Esophagus squamous epithelium (tissue), 5 donors: ENCODE measurements at regions not wholly inside any gene's neighbourhood (a gene's known extent, or its start where the extent isn't known, plus 50 kb on each side); places are given as distances from the start of the nearest gene placed in this dataset.

Source experiments
- DNase-seq: peaks from one replicate; lab custom pipeline; 2025; lab: John Stamatoyannopoulos, UW
- H3K27ac ChIP-seq, 4 donors: fragments of 200-600 bp; sonication (generic); one replicate each; pipeline ENCODE4 v1.5.1; 2016 to 2019; ENCODE audit warnings: mild to moderate bottlenecking in 1 of 4
- H3K27me3 ChIP-seq, 4 donors: fragments of 200-600 bp; sonication (generic); 1 replicate in 3 of 4; 2 replicates in 1 of 4; pipeline versions ENCODE4 v1.5.1 to v1.6.0; 2017 to 2021; ENCODE audit warnings: antibody characterized with exemption in 1 of 4
- H3K36me3 ChIP-seq, 3 donors: fragments of 200-600 bp; sonication (generic); one replicate each; pipeline ENCODE4 v1.5.1; 2016 to 2019
- H3K4me1 ChIP-seq, 3 donors: fragments of 200-600 bp; sonication (generic); one replicate each; pipeline ENCODE4 v1.5.1; 2017 to 2019
- H3K4me3 ChIP-seq, 4 donors: fragments of 200-600 bp; sonication (generic); 1 replicate in 3 of 4; 2 replicates in 1 of 4; pipeline ENCODE4 v1.5.1; 2016 to 2019; ENCODE audit warnings: mild to moderate bottlenecking in 2 of 4, moderate library complexity in 1 of 4
- H3K9me3 ChIP-seq, 3 donors: fragments of 200-600 bp; sonication (generic); one replicate each; pipeline ENCODE4 v1.5.1; 2016 to 2019
- CTCF ChIP-seq, 6 experiments: fragments of 450-650 bp in 4 of 6; fragments of 200-600 bp in 2 of 6; sonication (generic) in 2 of 6; IDR thresholded peaks; one replicate each; pipeline ENCODE4 v1.5.1; 2016 to 2019; ENCODE audit warnings: antibody characterized with exemption in 6 of 6, mild to moderate bottlenecking in 4 of 6, moderate library complexity in 4 of 6
- POLR2A ChIP-seq, 4 donors: fragments of 450-650 bp; IDR thresholded peaks; one replicate each; pipeline ENCODE4 v1.6.1; 2017; ENCODE audit warnings: antibody characterized with exemption in 4 of 4, mild to moderate bottlenecking in 4 of 4, moderate library complexity in 3 of 4
- WGBS, 2 donors: methylation state at CpG; one replicate each; pipeline ENCODE4 v1.1.5; 2018; 5-methylcytosine and 5-hydroxymethylcytosine counted together
- intact Hi-C: fragments of 100-400 bp; cut with DNase I; formaldehyde crosslinking; loops from one replicate; pipeline ENCODE4 v1.15.0; 2022
- donor health status: DM: yes; HTN: yes; CAD: no.

- Histone ChIP-seq H3K9me3 (no peaks in the 10 kb centered on the region), H3K36me3 (no peaks in the 10 kb centered on the region), H3K27ac (no peak overlapping the region), H3K4me1 (peaks cover 0 to 3% (median 0%) of the 10 kb centered on the region in 3 donors), H3K4me3 (no peak overlapping the region), H3K27me3 (no peaks in the 10 kb centered on the region)
- no peak for TF ChIP-seq CTCF (IDR thresholded peaks at IDR 0.05)
- no peak for TF ChIP-seq POLR2A (IDR thresholded peaks at IDR 0.05)
- intact Hi-C loops, result no loop called here
- WGBS, 2 donors, result 61 to 84% methylated on average over 3 of the region's 3 CpGs
- no peak for DNase-seq
Measured at GRCh38 chr13:80054806-80055205, 286.1 kb downstream of the SPRY2 start.

- no peak for TF ChIP-seq CTCF (IDR thresholded peaks at IDR 0.05)
- no peak for TF ChIP-seq POLR2A (IDR thresholded peaks at IDR 0.05)
- Histone ChIP-seq H3K9me3 (no peaks in the 10 kb centered on the region), H3K27ac (no peak overlapping the region), H3K4me3 (no peak overlapping the region), H3K36me3 (no peaks in the 10 kb centered on the region), H3K4me1 (peaks cover 0 to 19% (median 0%) of the 10 kb centered on the region in 3 donors), H3K27me3 (no peaks in the 10 kb centered on the region)
- intact Hi-C loops, result no loop called here
- no peak for DNase-seq
Measured at GRCh38 chr13:80052286-80052685, 288.6 kb downstream of the SPRY2 start.

GRCh38 chr13:80050252-80050651 lies 290.7 kb downstream of the SPRY2 start:
- H3K27ac ChIP-seq, result no peak overlapping the region
- no peaks in the 10 kb centered on the region for H3K9me3 ChIP-seq
- DNase-seq, result no peak
- intact Hi-C loops, result no loop called here
- no peak for TF ChIP-seq CTCF (IDR thresholded peaks at IDR 0.05)
- TF ChIP-seq POLR2A (IDR thresholded peaks at IDR 0.05), result no peak
- no peaks in the 10 kb centered on the region for H3K36me3 ChIP-seq
- H3K4me1 ChIP-seq, result peaks cover 0 to 19% (median 0%) of the 10 kb centered on the region in 3 donors
- H3K27me3 ChIP-seq, result no peaks in the 10 kb centered on the region
- H3K4me3 ChIP-seq, result no peak overlapping the region
- WGBS, 2 donors, result 92 to 96% methylated on average over 1 of the region's 1 CpG

- peak; percentile 4 for DNase-seq
- Histone ChIP-seq H3K9me3 (no peaks in the 10 kb centered on the region), H3K27me3 (no peaks in the 10 kb centered on the region), H3K4me3 (no peak overlapping the region), H3K4me1 (peaks cover 0 to 19% (median 0%) of the 10 kb centered on the region in 3 donors), H3K36me3 (no peaks in the 10 kb centered on the region), H3K27ac (no peak overlapping the region)
- intact Hi-C loops, result no loop called here
- no peak for TF ChIP-seq CTCF (IDR thresholded peaks at IDR 0.05)
- 2 to 4% methylated on average over 7 of the region's 7 CpGs for WGBS, 2 donors
Measured at GRCh38 chr13:80048802-80049201, 292.1 kb downstream of the SPRY2 start.

- 83 to 85% methylated on average over 1 of the region's 1 CpG for WGBS, 2 donors
- H3K27ac ChIP-seq, result no peak overlapping the region
Measured at GRCh38 chr13:80048030-80048429, 292.9 kb downstream of the SPRY2 start.

More at GRCh38 chr13:80048030-80048429, 292.9 kb downstream of the SPRY2 start:
- H3K4me3 ChIP-seq, result no peak overlapping the region
- intact Hi-C loops, result no loop called here
- H3K27me3 ChIP-seq, result no peaks in the 10 kb centered on the region
- H3K9me3 ChIP-seq, result no peaks in the 10 kb centered on the region
- no peak for DNase-seq
- no peak for TF ChIP-seq CTCF (IDR thresholded peaks at IDR 0.05)
- TF ChIP-seq POLR2A (IDR thresholded peaks at IDR 0.05), result no peak
- no peaks in the 10 kb centered on the region for H3K36me3 ChIP-seq
- peaks cover 0 to 19% (median 0%) of the 10 kb centered on the region in 3 donors for H3K4me1 ChIP-seq
